Spleen (tissue), 7 donors: ENCODE measurements at regions not wholly inside any gene's neighbourhood (a gene's known extent, or its start where the extent isn't known, plus 50 kb on each side); places are given as distances from the start of the nearest gene placed in this dataset.

Source experiments
- CTCF ChIP-seq, 11 experiments: fragments of 200-600 bp in 7 of 11; fragments of 450-650 bp in 4 of 11; sonication (generic) in 4 of 11; IDR thresholded peaks in 8 of 11; conservative IDR thresholded peaks in 3 of 11; 1 replicate in 7 of 11; 2 replicates in 4 of 11; pipeline versions ENCODE4 v1.4.0 to v1.8.0; 2016 to 2021; ENCODE audit warnings: antibody characterized with exemption in 11 of 11, inconsistent platforms in 4 of 11, mild to moderate bottlenecking in 1 of 11
- POLR2A ChIP-seq, 3 donors: fragments of 450-650 bp; IDR thresholded peaks; one replicate each; pipeline ENCODE4 v1.5.1; 2017; ENCODE audit warnings: antibody characterized with exemption in 3 of 3, mild to moderate bottlenecking in 1 of 3
- POLR2AphosphoS5 ChIP-seq, 3 donors: sonication (generic); formaldehyde crosslinking; IDR thresholded peaks; one replicate each; pipeline ENCODE4 v1.5.1; 2017; ENCODE audit warnings: antibody characterized with exemption in 3 of 3
- donor health status: DM: no; HTN: no; CAD: no; lungs with moderate emphysema.
- donor health status: DM: no; HTN: no; CAD: no.
- donor health status: DM: no; HTN: no; CAD: no.

GRCh38 chr18:75904416-75904815 is 476.9 kb upstream of the SMIM21 start:
- TF ChIP-seq POLR2A (IDR thresholded peaks at IDR 0.05) (no peak), CTCF (IDR thresholded peaks at IDR 0.05 in 8 of 11, conservative IDR thresholded peaks at IDR 0.05 in 3 of 11) (no peak), POLR2AphosphoS5 (IDR thresholded peaks at IDR 0.05) (no peak)
